HCT116 (cell line): ENCODE measurements at regions not wholly inside any gene's neighbourhood (a gene's known extent, or its start where the extent isn't known, plus 50 kb on each side); places are given as distances from the start of the nearest gene placed in this dataset.

ENCODE experiments used
- CBX3 ChIP-seq: IDR thresholded peaks from 2 replicates; pipeline ENCODE4 v1.6.1; 2012; ENCODE audit warnings: low read depth
- EZH2 ChIP-seq: fragments of 200-600 bp; sonication (generic); IDR thresholded peaks from 2 replicates; pipeline ENCODE4 v1.6.1; 2017; ENCODE audit warnings: antibody characterized with exemption, mixed run types
- FOSL1 ChIP-seq: IDR thresholded peaks from 2 replicates; pipeline ENCODE4 v1.6.1; 2012; ENCODE audit warnings: low read depth
- JUND ChIP-seq: IDR thresholded peaks from 2 replicates; pipeline ENCODE4 v1.6.1; 2012
- POLR2A ChIP-seq: IDR thresholded peaks from 2 replicates; pipeline ENCODE4 v1.7.0; 2011; ENCODE audit warnings: borderline replicate concordance; ENCODE audit not compliant: insufficient read depth, insufficient read length; ENCODE audit errors: extremely low read depth
- POLR2AphosphoS5 ChIP-seq: IDR thresholded peaks from 2 replicates; pipeline ENCODE4 v1.6.1; 2011; ENCODE audit warnings: mild to moderate bottlenecking, low read depth, low read length, moderate library complexity
- RAD21 ChIP-seq: IDR thresholded peaks from 2 replicates; pipeline ENCODE4 v1.6.1; 2012; ENCODE audit warnings: low read depth, mild to moderate bottlenecking
- REST ChIP-seq: IDR thresholded peaks from 2 replicates; pipeline ENCODE4 v1.6.1; 2012; ENCODE audit warnings: low read depth
- SP1 ChIP-seq: IDR thresholded peaks from 2 replicates; pipeline ENCODE4 v1.6.1; 2012; ENCODE audit warnings: low read depth
- YY1 ChIP-seq: IDR thresholded peaks from 2 replicates; pipeline ENCODE4 v1.6.1; 2011; ENCODE audit warnings: low read length, low read depth, moderate library complexity, mild to moderate bottlenecking; ENCODE audit not compliant: insufficient replicate concordance; ENCODE audit errors: extremely low read depth
- ZBTB33 ChIP-seq: IDR thresholded peaks from 2 replicates; pipeline ENCODE4 v1.6.1; 2011; ENCODE audit warnings: mild to moderate bottlenecking, low read length, moderate library complexity; ENCODE audit not compliant: insufficient replicate concordance; ENCODE audit errors: extremely low read depth
- TF ChIP-seq, protein P1 (sequence below), 3 experiments: fragments of 200-600 bp in 1 of 3; sonication (generic) in 1 of 3; IDR thresholded peaks in 2 of 3; conservative IDR thresholded peaks in 1 of 3; 2 replicates each; pipeline ENCODE4 v1.5.1; 2012 to 2017; ENCODE audit warnings: low read depth in 2 of 3, low read length in 2 of 3, antibody characterized with exemption in 1 of 3, borderline replicate concordance in 1 of 3, control low read depth in 1 of 3, mild to moderate bottlenecking in 1 of 3, mixed read lengths in 1 of 3, mixed run types in 1 of 3, moderate library complexity in 1 of 3; ENCODE audit not compliant: insufficient read depth in 1 of 3
- TF ChIP-seq, protein P2 (sequence below): IDR thresholded peaks from 2 replicates; pipeline ENCODE4 v1.6.1; 2012

- no peak for TF ChIP-seq CBX3
- TF ChIP-seq, protein P1, sequence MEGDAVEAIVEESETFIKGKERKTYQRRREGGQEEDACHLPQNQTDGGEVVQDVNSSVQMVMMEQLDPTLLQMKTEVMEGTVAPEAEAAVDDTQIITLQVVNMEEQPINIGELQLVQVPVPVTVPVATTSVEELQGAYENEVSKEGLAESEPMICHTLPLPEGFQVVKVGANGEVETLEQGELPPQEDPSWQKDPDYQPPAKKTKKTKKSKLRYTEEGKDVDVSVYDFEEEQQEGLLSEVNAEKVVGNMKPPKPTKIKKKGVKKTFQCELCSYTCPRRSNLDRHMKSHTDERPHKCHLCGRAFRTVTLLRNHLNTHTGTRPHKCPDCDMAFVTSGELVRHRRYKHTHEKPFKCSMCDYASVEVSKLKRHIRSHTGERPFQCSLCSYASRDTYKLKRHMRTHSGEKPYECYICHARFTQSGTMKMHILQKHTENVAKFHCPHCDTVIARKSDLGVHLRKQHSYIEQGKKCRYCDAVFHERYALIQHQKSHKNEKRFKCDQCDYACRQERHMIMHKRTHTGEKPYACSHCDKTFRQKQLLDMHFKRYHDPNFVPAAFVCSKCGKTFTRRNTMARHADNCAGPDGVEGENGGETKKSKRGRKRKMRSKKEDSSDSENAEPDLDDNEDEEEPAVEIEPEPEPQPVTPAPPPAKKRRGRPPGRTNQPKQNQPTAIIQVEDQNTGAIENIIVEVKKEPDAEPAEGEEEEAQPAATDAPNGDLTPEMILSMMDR (IDR thresholded peaks at IDR 0.05 in 2 of 3, conservative IDR thresholded peaks at IDR 0.05 in 1 of 3; ENCODE audit: borderline replicate concordance in 1 of 3, insufficient read depth in 1 of 3, low read depth in 2 of 3, low read length in 2 of 3): no peak
- no peak for TF ChIP-seq FOSL1
- no peak for TF ChIP-seq POLR2AphosphoS5
- TF ChIP-seq POLR2A: no peak
- no peak for TF ChIP-seq SP1
- no peak for TF ChIP-seq RAD21
- TF ChIP-seq, protein P2, sequence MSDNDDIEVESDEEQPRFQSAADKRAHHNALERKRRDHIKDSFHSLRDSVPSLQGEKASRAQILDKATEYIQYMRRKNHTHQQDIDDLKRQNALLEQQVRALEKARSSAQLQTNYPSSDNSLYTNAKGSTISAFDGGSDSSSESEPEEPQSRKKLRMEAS: no peak
- TF ChIP-seq ZBTB33: no peak
- no peak for TF ChIP-seq EZH2
- no peak for TF ChIP-seq YY1
- no peak for TF ChIP-seq JUND
- TF ChIP-seq REST: no peak
These were observed 161.1 kb upstream of the ZWINT start for GRCh38 chr10:56522166-56522565.
